ENCODE measurements at regions not wholly inside any gene's neighbourhood (a gene's known extent, or its start where the extent isn't known, plus 50 kb on each side); places are given as distances from the start of the nearest gene placed in this dataset.

GRCh38 chr1:220386494-220387195 lies 114.4 kb upstream of the RAB3GAP2 start:
- H3K27ac Mint-ChIP-seq = no peak overlapping the region
- H3K27me3 Mint-ChIP-seq = peaks cover 6% of the 10 kb centered on the region
- H3K4me3 Mint-ChIP-seq = no peak overlapping the region
- no peaks in the 10 kb centered on the region for H3K36me3 Mint-ChIP-seq
- peaks cover 5% of the 10 kb centered on the region for H3K9me3 Mint-ChIP-seq
- DNase-seq (ENCODE audit: low spot score in 2 of 2) (no peak), ATAC-seq (ENCODE audit: low read depth) (no peak)
- H3K4me1 Mint-ChIP-seq = peaks cover 1% of the 10 kb centered on the region

GRCh38 chr1:220385158-220385557 lies 112.9 kb upstream of the RAB3GAP2 start:
- H3K4me1 Mint-ChIP-seq = peaks cover 4% of the 10 kb centered on the region

GRCh38 chr1:220382994-220383393 lies 110.7 kb upstream of the RAB3GAP2 start:
- H3K27me3 Mint-ChIP-seq = peaks cover 8% of the 10 kb centered on the region
- H3K9me3 Mint-ChIP-seq = peaks cover 6% of the 10 kb centered on the region
- ATAC-seq (ENCODE audit: low read depth) (no peak), DNase-seq (ENCODE audit: low spot score in 2 of 2) (no peak)
- H3K4me3 Mint-ChIP-seq = no peak overlapping the region
- H3K36me3 Mint-ChIP-seq = peaks cover 3% of the 10 kb centered on the region
- H3K27ac Mint-ChIP-seq = no peak overlapping the region
- peaks cover 4% of the 10 kb centered on the region for H3K4me1 Mint-ChIP-seq

More at GRCh38 chr1:220385158-220385557, 112.9 kb upstream of the RAB3GAP2 start:
- DNase-seq (ENCODE audit: low spot score in 2 of 2) (no peak), ATAC-seq (ENCODE audit: low read depth) (no peak)
- Mint-ChIP-seq H3K27me3 (peaks cover 6% of the 10 kb centered on the region), H3K4me3 (no peak overlapping the region), H3K9me3 (peaks cover 6% of the 10 kb centered on the region), H3K27ac (no peak overlapping the region), H3K36me3 (no peaks in the 10 kb centered on the region)

- Mint-ChIP-seq H3K36me3 (peaks cover 3% of the 10 kb centered on the region), H3K4me1 (peaks cover 4% of the 10 kb centered on the region), H3K9me3 (peaks cover 8% of the 10 kb centered on the region), H3K27me3 (peaks cover 13% of the 10 kb centered on the region), H3K4me3 (no peak overlapping the region), H3K27ac (no peak overlapping the region)
- ATAC-seq (ENCODE audit: low read depth) (no peak), DNase-seq (ENCODE audit: low spot score in 2 of 2) (no peak)
Observed at GRCh38 chr1:220380885-220381284, 108.6 kb upstream of the RAB3GAP2 start.

GRCh38 chr1:220378571-220379302 lies 106.5 kb upstream of the RAB3GAP2 start:
- Mint-ChIP-seq H3K27ac (no peak overlapping the region), H3K4me1 (peaks cover 4% of the 10 kb centered on the region), H3K36me3 (peaks cover 5% of the 10 kb centered on the region), H3K4me3 (no peak overlapping the region), H3K9me3 (peaks cover 5% of the 10 kb centered on the region), H3K27me3 (peaks cover 14% of the 10 kb centered on the region)
- DNase-seq (ENCODE audit: low spot score in 2 of 2) (no peak), ATAC-seq (ENCODE audit: low read depth) (no peak)

- H3K4me1 Mint-ChIP-seq = no peaks in the 10 kb centered on the region
- H3K9me3 Mint-ChIP-seq = peaks cover 5% of the 10 kb centered on the region
- H3K36me3 Mint-ChIP-seq = peaks cover 5% of the 10 kb centered on the region
- ATAC-seq (ENCODE audit: low read depth) (no peak), DNase-seq (ENCODE audit: low spot score in 2 of 2) (no peak)
- H3K4me3 Mint-ChIP-seq = no peak overlapping the region
- H3K27ac Mint-ChIP-seq = no peak overlapping the region
- H3K27me3 Mint-ChIP-seq = peaks cover 15% of the 10 kb centered on the region
Observed at GRCh38 chr1:220375715-220376114, 103.5 kb upstream of the RAB3GAP2 start.

GRCh38 chr1:220374449-220374848 lies 102.2 kb upstream of the RAB3GAP2 start:
- no peak for ATAC-seq (ENCODE audit: low read depth)
- peaks cover 2% of the 10 kb centered on the region for H3K36me3 Mint-ChIP-seq
- H3K27me3 Mint-ChIP-seq = peaks cover 12% of the 10 kb centered on the region
- H3K9me3 Mint-ChIP-seq = peaks cover 4% of the 10 kb centered on the region
- no peak overlapping the region for H3K4me3 Mint-ChIP-seq
- H3K27ac Mint-ChIP-seq = no peak overlapping the region
- no peak for DNase-seq (ENCODE audit: low spot score in 2 of 2)
- no peaks in the 10 kb centered on the region for H3K4me1 Mint-ChIP-seq

GRCh38 chr1:220372451-220372850 lies 100.2 kb upstream of the RAB3GAP2 start:
- H3K27me3 Mint-ChIP-seq = peaks cover 5% of the 10 kb centered on the region
- no peak for ATAC-seq (ENCODE audit: low read depth)

GRCh38 chr1:220371324-220371723 lies 99.1 kb upstream of the RAB3GAP2 start:
- Mint-ChIP-seq H3K27me3 (peaks cover 5% of the 10 kb centered on the region), H3K9me3 (peaks cover 3% of the 10 kb centered on the region), H3K27ac (no peak overlapping the region), H3K4me3 (no peak overlapping the region), H3K4me1 (no peaks in the 10 kb centered on the region), H3K36me3 (peaks cover 2% of the 10 kb centered on the region)
- ATAC-seq (ENCODE audit: low read depth) (no peak), DNase-seq (ENCODE audit: low spot score in 2 of 2) (no peak)

More at GRCh38 chr1:220372451-220372850, 100.2 kb upstream of the RAB3GAP2 start:
- Mint-ChIP-seq H3K9me3 (peaks cover 3% of the 10 kb centered on the region), H3K4me1 (no peaks in the 10 kb centered on the region), H3K4me3 (no peak overlapping the region), H3K27ac (no peak overlapping the region), H3K36me3 (peaks cover 2% of the 10 kb centered on the region)
- DNase-seq (ENCODE audit: low spot score in 2 of 2) = no peak

- Mint-ChIP-seq H3K4me3 (no peak overlapping the region), H3K27me3 (peaks cover 7% of the 10 kb centered on the region), H3K27ac (no peak overlapping the region), H3K4me1 (no peaks in the 10 kb centered on the region), H3K9me3 (peaks cover 3% of the 10 kb centered on the region), H3K36me3 (peaks cover 4% of the 10 kb centered on the region)
- ATAC-seq (ENCODE audit: low read depth) = no peak
- DNase-seq (ENCODE audit: low spot score in 2 of 2) = no peak
Observed at GRCh38 chr1:220370041-220370700, 97.9 kb upstream of the RAB3GAP2 start.

- H3K4me3 Mint-ChIP-seq = no peak overlapping the region
- no peak overlapping the region for H3K27ac Mint-ChIP-seq
- DNase-seq (ENCODE audit: low spot score in 2 of 2) = no peak
- H3K36me3 Mint-ChIP-seq = peaks cover 4% of the 10 kb centered on the region
- ATAC-seq (ENCODE audit: low read depth) = no peak
- peaks cover 3% of the 10 kb centered on the region for H3K9me3 Mint-ChIP-seq
- H3K27me3 Mint-ChIP-seq = peaks cover 11% of the 10 kb centered on the region
- no peaks in the 10 kb centered on the region for H3K4me1 Mint-ChIP-seq
Observed at GRCh38 chr1:220369511-220369910, 97.3 kb upstream of the RAB3GAP2 start.

- Mint-ChIP-seq H3K36me3 (peaks cover 4% of the 10 kb centered on the region), H3K27me3 (peaks cover 11% of the 10 kb centered on the region), H3K27ac (no peak overlapping the region), H3K4me1 (no peaks in the 10 kb centered on the region), H3K4me3 (no peak overlapping the region), H3K9me3 (peaks cover 3% of the 10 kb centered on the region)
- no peak for ATAC-seq (ENCODE audit: low read depth)
- DNase-seq (ENCODE audit: low spot score in 2 of 2) = no peak
Observed at GRCh38 chr1:220368352-220369265, 96.4 kb upstream of the RAB3GAP2 start.

- H3K27me3 Mint-ChIP-seq = peaks cover 10% of the 10 kb centered on the region
- H3K4me1 Mint-ChIP-seq = no peaks in the 10 kb centered on the region
- peaks cover 4% of the 10 kb centered on the region for H3K36me3 Mint-ChIP-seq
- no peak for ATAC-seq (ENCODE audit: low read depth)
- no peak for DNase-seq (ENCODE audit: low spot score in 2 of 2)
- no peak overlapping the region for H3K27ac Mint-ChIP-seq
- no peak overlapping the region for H3K4me3 Mint-ChIP-seq
- peaks cover 3% of the 10 kb centered on the region for H3K9me3 Mint-ChIP-seq
Observed at GRCh38 chr1:220367833-220368232, 95.6 kb upstream of the RAB3GAP2 start.
